Activated naive CD4-positive, alpha-beta T cell treated with anti-CD3 and anti-CD28 coated beads for 36 hours (primary cell): ENCODE measurements at regions not wholly inside any gene's neighbourhood (a gene's known extent, or its start where the extent isn't known, plus 50 kb on each side); places are given as distances from the start of the nearest gene placed in this dataset.

Experiments
- CTCF ChIA-PET: fragments of 350-600 bp; sonication (Branson Sonifier 250); formaldehyde crosslinking; loops from one replicate; lab custom pipeline; 2021; ENCODE audit warnings: antibody characterized with exemption; lab: Charles Lee
- DNase-seq: peaks from one replicate; pipeline ENCODE4 v3.0.0-alpha.2; 2020
- H3K27ac Mint-ChIP-seq: one replicate; pipeline ENCODE4 v1.8.0; 2021; ENCODE audit warnings: mild to moderate bottlenecking, mixed read lengths
- H3K27me3 Mint-ChIP-seq: one replicate; pipeline ENCODE4 v1.8.0; 2021; ENCODE audit warnings: low read depth, mixed read lengths
- H3K36me3 Mint-ChIP-seq: one replicate; pipeline ENCODE4 v1.8.0; 2021; ENCODE audit warnings: low read depth, mixed read lengths
- H3K4me1 Mint-ChIP-seq: one replicate; pipeline ENCODE4 v1.8.0; 2021; ENCODE audit warnings: low read depth, mixed read lengths
- H3K4me3 Mint-ChIP-seq: one replicate; pipeline ENCODE4 v1.8.0; 2021; ENCODE audit warnings: mild to moderate bottlenecking, moderate library complexity, mixed read lengths
- H3K9me3 Mint-ChIP-seq: one replicate; pipeline ENCODE4 v1.8.0; 2021; ENCODE audit warnings: mixed read lengths
- intact Hi-C: fragments of 100-400 bp; cut with micrococcal nuclease; formaldehyde crosslinking; loops from one replicate; pipeline ENCODE4 v1.15.1; 2023

DNA sequence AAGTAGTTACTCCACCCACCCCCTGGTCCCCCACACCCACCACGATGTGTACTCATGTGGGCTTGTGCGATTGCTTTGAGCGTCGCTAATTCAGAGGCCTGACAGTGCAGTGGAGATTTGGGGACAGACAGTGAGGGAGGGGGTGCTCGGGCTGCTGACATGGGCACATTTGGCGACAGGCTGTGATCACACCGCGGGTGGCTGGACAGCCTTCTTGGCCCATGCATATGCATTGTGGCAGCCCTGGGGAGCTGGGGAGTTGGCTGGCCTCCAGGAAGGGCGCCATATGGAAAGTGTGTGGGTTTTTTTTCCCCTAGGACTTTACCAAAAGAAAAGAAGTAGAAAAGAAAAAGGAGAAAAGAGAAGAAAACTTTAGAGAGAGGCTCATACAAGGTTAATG lies 275.5 kb upstream of the N4BP1 start:
- Mint-ChIP-seq H3K9me3 (no peaks in the 10 kb centered on the region), H3K4me1 (no peaks in the 10 kb centered on the region), H3K4me3 (no peak overlapping the region), H3K27ac (no peak overlapping the region), H3K36me3 (no peaks in the 10 kb centered on the region), H3K27me3 (no peaks in the 10 kb centered on the region)
- CTCF ChIA-PET: no interaction called here
- no peak for DNase-seq
- intact Hi-C loops: no loop called here

DNA sequence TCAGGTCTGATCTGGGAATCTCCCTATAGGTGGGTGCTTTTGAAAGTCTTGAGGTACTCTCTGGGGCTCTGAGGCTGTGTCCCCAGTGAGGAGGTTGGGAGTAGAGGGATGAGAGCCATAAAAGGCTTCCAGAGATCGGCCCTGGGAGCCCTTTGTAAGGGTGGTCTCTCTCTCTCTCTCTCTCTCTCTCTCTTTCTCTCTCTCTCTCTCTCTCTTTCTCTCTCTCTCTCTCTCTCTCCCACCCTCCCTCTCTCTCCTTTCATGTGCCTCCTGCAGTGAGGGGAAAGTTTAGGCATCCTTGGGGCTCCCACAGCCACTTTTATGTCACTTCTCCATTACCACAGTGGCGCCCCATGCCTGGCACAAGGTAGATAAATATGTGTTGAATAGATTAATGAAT lies 271.3 kb upstream of the N4BP1 start:
- H3K4me1 Mint-ChIP-seq: no peaks in the 10 kb centered on the region
- intact Hi-C loops: no loop called here
- DNase-seq: no peak
- no peaks in the 10 kb centered on the region for H3K9me3 Mint-ChIP-seq
- H3K27me3 Mint-ChIP-seq: no peaks in the 10 kb centered on the region
- no peak overlapping the region for H3K27ac Mint-ChIP-seq
- CTCF ChIA-PET: no interaction called here
- H3K36me3 Mint-ChIP-seq: no peaks in the 10 kb centered on the region
- H3K4me3 Mint-ChIP-seq: no peak overlapping the region

DNA sequence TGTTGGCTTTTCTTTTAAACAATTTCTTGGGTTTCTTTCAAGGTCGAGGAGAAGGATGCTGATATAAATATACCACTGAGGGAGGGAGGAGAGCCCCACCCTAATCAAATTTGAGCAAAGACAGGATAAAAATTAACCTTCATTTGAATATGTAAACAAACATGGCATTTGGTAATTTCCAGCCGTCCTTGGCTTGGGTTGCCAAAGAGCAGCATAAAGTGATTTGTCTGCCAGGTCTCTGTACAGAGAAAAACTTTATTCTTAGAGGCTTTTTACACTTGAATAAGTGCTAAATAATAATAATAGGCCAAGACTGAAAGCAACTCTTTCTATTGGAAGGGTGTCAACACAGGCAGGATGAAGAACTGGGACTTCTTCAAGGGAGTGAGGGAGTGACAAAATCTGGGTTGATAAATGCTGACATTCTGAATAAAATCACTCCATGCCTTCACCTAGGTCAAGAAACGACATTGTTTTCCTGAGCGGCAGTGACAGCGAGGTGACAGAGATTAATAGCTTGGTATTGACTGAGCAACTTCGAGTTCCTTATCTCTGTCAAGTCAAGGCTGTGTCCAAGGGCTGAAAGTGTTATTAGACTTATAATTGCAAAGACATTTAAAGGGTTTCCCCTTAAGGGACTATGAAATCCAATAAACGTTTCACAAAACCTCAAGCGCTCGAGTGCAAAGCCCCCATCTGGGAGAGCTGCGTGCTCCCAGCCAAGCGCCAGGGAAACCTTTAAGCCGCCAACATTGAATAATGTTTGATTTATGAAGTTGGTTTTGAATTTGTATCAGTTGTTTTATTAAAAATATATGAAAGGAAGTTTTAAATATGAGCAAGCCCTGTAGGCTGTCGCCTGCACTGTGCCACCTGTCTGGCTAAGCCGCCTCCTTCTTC lies 269.5 kb upstream of the N4BP1 start:
- Mint-ChIP-seq H3K36me3 (no peaks in the 10 kb centered on the region), H3K9me3 (no peaks in the 10 kb centered on the region), H3K4me1 (no peaks in the 10 kb centered on the region), H3K4me3 (no peak overlapping the region), H3K27ac (no peak overlapping the region), H3K27me3 (no peaks in the 10 kb centered on the region)
- DNase-seq: no peak
- CTCF ChIA-PET: no interaction called here
- intact Hi-C loops: no loop called here

DNA sequence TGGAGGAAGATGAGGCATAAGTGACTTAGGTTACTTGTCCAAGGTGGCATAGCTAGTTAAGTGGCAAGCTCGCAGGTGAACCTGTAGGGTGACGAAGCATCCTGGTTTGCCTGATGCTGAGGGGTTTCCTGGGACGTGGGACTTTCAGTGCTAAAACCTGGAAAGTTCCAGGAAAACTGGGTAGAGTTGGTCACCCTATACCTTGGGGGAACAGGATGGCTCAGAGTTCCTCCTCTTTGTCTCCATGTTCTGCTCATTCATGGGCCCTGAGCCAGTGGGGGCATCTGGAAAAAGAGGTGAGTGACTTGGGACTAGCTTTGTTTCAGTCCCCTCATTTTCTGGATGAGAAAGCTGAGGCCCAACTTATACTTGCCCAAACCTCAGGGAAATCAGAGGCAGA lies 268.0 kb upstream of the N4BP1 start:
- CTCF ChIA-PET: no interaction called here

GRCh38 chr16:48870141-48870540 lies 260.2 kb upstream of the N4BP1 start:
- no peaks in the 10 kb centered on the region for H3K36me3 Mint-ChIP-seq
- no peak overlapping the region for H3K27ac Mint-ChIP-seq
- no peaks in the 10 kb centered on the region for H3K27me3 Mint-ChIP-seq
- H3K9me3 Mint-ChIP-seq: peaks cover 3% of the 10 kb centered on the region
- DNase-seq: no peak
- no peak overlapping the region for H3K4me3 Mint-ChIP-seq
- CTCF ChIA-PET: no interaction called here
- H3K4me1 Mint-ChIP-seq: no peaks in the 10 kb centered on the region
- intact Hi-C loops: no loop called here

More for the DNA sequence above, 268.0 kb upstream of the N4BP1 start:
- no peak overlapping the region for H3K4me3 Mint-ChIP-seq
- no peaks in the 10 kb centered on the region for H3K27me3 Mint-ChIP-seq
- H3K27ac Mint-ChIP-seq: no peak overlapping the region
- H3K4me1 Mint-ChIP-seq: no peaks in the 10 kb centered on the region
- no peak for DNase-seq
- intact Hi-C loops: no loop called here
- H3K9me3 Mint-ChIP-seq: no peaks in the 10 kb centered on the region
- H3K36me3 Mint-ChIP-seq: no peaks in the 10 kb centered on the region

DNA sequence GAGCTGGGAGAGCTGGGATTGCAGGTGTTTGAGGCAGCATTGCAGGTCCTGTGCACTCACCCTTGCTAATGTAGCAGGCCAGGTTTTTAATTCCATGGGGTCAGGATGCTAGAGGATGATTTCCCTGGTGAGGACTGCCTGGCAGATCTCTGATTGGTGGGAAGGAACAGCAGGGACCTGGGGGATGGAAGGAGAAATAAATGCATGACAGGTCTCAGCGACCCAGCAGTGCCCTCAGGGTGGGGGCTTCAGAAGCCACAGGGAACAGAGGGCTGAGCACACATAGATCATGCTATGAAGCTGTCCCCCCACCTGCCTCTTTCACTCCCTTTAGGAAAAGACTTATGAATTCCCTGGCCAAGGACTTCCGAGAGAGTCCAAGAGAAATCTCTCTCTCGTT lies 255.5 kb upstream of the N4BP1 start:
- DNase-seq: no peak
- CTCF ChIA-PET: no interaction called here
- Mint-ChIP-seq H3K9me3 (peaks cover 14% of the 10 kb centered on the region), H3K36me3 (no peaks in the 10 kb centered on the region), H3K27me3 (no peaks in the 10 kb centered on the region), H3K27ac (no peak overlapping the region), H3K4me3 (no peak overlapping the region), H3K4me1 (no peaks in the 10 kb centered on the region)
- intact Hi-C loops: no loop called here

DNA sequence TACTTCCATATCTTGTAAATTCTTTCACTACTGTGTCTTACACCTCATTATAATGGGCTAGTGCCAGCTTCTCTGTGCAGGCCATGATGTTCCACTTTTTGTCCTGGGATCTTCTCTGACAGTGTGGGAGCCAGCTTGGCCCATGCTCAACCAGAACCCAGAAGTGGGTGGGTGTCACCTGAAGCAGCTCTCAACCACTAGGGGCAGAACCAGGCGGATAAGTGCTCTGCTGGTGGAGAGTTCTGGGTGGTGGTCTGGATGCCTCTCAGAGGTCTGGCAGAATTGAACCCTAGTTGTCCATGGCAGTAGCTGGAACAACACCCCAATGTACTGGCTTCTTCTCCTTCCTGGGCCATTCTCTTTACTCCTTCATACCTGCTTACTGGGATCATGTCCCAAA lies 254.1 kb upstream of the N4BP1 start:
- H3K9me3 Mint-ChIP-seq: peaks cover 14% of the 10 kb centered on the region
- intact Hi-C loops: no loop called here
- H3K4me1 Mint-ChIP-seq: no peaks in the 10 kb centered on the region
- no peak overlapping the region for H3K4me3 Mint-ChIP-seq
- no peak overlapping the region for H3K27ac Mint-ChIP-seq
- no peaks in the 10 kb centered on the region for H3K36me3 Mint-ChIP-seq
- CTCF ChIA-PET: no interaction called here
- DNase-seq: no peak
- no peaks in the 10 kb centered on the region for H3K27me3 Mint-ChIP-seq

GRCh38 chr16:48862087-48862532 lies 252.1 kb upstream of the N4BP1 start:
- H3K27ac Mint-ChIP-seq: no peak overlapping the region
- H3K4me3 Mint-ChIP-seq: no peak overlapping the region
- DNase-seq: no peak
- H3K36me3 Mint-ChIP-seq: no peaks in the 10 kb centered on the region
- intact Hi-C loops: no loop called here
- CTCF ChIA-PET: no interaction called here
- H3K9me3 Mint-ChIP-seq: peaks cover 14% of the 10 kb centered on the region
- peaks cover 2% of the 10 kb centered on the region for H3K27me3 Mint-ChIP-seq
- no peaks in the 10 kb centered on the region for H3K4me1 Mint-ChIP-seq

DNA sequence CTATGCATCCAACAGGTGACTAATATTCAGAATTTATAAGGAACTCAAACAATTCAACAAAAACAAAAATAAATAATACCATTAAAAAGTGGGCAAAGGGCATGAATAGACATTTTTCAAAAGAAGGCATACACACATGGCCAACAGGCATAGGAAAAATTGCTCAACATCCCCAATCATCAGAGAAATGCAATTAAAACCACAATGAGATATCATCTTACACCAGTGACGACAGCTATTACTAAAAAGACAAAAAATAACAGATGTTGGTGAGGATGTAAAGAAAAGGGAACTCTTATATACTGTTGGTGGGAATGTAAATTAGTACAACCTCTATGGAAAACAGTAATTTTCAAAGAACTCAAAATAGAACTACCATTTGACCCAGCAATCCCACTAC lies 250.4 kb upstream of the N4BP1 start:
- Mint-ChIP-seq H3K4me1 (no peaks in the 10 kb centered on the region), H3K36me3 (no peaks in the 10 kb centered on the region), H3K9me3 (peaks cover 11% of the 10 kb centered on the region), H3K4me3 (no peak overlapping the region), H3K27me3 (peaks cover 2% of the 10 kb centered on the region), H3K27ac (no peak overlapping the region)
- intact Hi-C loops: no loop called here
- CTCF ChIA-PET: no interaction called here
- no peak for DNase-seq

- no peak overlapping the region for H3K27ac Mint-ChIP-seq
- H3K4me3 Mint-ChIP-seq: no peak overlapping the region
- no peak for DNase-seq
- H3K27me3 Mint-ChIP-seq: no peaks in the 10 kb centered on the region
- H3K4me1 Mint-ChIP-seq: no peaks in the 10 kb centered on the region
- intact Hi-C loops: no loop called here
- no peaks in the 10 kb centered on the region for H3K36me3 Mint-ChIP-seq
- CTCF ChIA-PET: no interaction called here
- H3K9me3 Mint-ChIP-seq: no peaks in the 10 kb centered on the region
These were observed 243.0 kb upstream of the N4BP1 start for GRCh38 chr16:48852951-48853350.

DNA sequence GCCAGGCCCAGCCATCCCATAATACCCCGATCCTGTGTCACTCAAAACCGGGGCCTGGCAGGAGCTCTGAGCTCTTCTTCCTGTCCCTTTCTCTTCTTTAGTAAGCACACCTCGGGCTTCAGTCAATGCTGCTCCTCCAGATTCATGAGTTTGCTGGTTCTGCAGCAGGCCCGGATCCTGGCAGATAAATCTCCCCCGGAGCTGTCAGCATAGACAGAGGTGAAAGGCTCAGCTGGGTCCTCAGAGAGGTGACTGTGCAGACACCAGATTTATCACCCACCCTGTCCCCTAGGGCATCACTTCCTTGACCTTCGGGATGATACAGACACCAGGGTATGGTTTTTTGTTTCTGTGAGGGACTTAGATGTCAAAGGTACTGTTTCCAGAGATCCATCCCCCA lies 242.5 kb upstream of the N4BP1 start:
- no peak for DNase-seq

GRCh38 chr16:48850097-48850770 lies 240.3 kb upstream of the N4BP1 start:
- no peaks in the 10 kb centered on the region for H3K27me3 Mint-ChIP-seq
- no peak overlapping the region for H3K4me3 Mint-ChIP-seq
- no peaks in the 10 kb centered on the region for H3K36me3 Mint-ChIP-seq
- CTCF ChIA-PET: interaction anchor here (0.6 kb wide), 1 partner anchor 29 kb away, joined by 6 read pairs; no protein-coding TSS in a partner anchor
- no peaks in the 10 kb centered on the region for H3K4me1 Mint-ChIP-seq
- no peak for DNase-seq
- H3K9me3 Mint-ChIP-seq: no peaks in the 10 kb centered on the region
- H3K27ac Mint-ChIP-seq: no peak overlapping the region
- intact Hi-C loops: no loop called here

More for the DNA sequence above, 242.5 kb upstream of the N4BP1 start:
- H3K27me3 Mint-ChIP-seq: no peaks in the 10 kb centered on the region
- intact Hi-C loops: no loop called here
- H3K36me3 Mint-ChIP-seq: no peaks in the 10 kb centered on the region
- no peak overlapping the region for H3K4me3 Mint-ChIP-seq
- CTCF ChIA-PET: no interaction called here
- no peaks in the 10 kb centered on the region for H3K4me1 Mint-ChIP-seq
- no peak overlapping the region for H3K27ac Mint-ChIP-seq
- no peaks in the 10 kb centered on the region for H3K9me3 Mint-ChIP-seq

DNA sequence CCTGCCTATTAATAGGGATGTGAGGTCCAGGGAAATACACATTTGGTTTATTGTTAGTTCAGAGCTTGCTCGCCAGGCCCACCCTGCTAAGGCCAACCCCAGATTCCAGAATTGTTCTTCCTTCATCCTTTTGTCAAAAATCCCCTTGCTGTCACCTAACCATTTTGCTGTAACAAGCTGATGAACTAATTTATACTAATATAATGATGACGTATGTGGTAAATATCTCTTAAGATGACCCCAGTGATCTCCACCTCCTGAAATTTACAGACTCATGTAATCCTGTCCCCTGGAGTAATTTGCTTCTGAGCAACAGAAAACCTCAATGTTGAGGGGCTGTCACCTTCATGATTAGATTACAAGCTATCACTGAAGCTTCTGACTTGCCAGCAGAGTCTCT lies 236.3 kb upstream of the N4BP1 start:
- no peaks in the 10 kb centered on the region for H3K9me3 Mint-ChIP-seq
- no peak overlapping the region for H3K27ac Mint-ChIP-seq
- intact Hi-C loops: no loop called here
- H3K36me3 Mint-ChIP-seq: no peaks in the 10 kb centered on the region
- CTCF ChIA-PET: interaction anchor here (0.6 kb wide), 1 partner anchor 9 kb away, joined by 5 read pairs; no protein-coding TSS in a partner anchor
- H3K27me3 Mint-ChIP-seq: no peaks in the 10 kb centered on the region
- no peak overlapping the region for H3K4me3 Mint-ChIP-seq
- DNase-seq: no peak
- H3K4me1 Mint-ChIP-seq: no peaks in the 10 kb centered on the region
